Endothelial cell of umbilical vein (primary cell): ENCODE measurements at regions not wholly inside any gene's neighbourhood (a gene's known extent, or its start where the extent isn't known, plus 50 kb on each side); places are given as distances from the start of the nearest gene placed in this dataset.

Experiments
- BruUV-seq: library from RNA; stranded (reverse); fragments of 400-500 nt; replicated peaks from 2 replicates; lab custom pipeline; 2021; lab: Mats Ljungman, UMichigan
- CTCF ChIA-PET: fragments of 300-600, 350-600 bp; sonication (Branson Sonifier 250); formaldehyde crosslinking; loops from one replicate; lab custom pipeline; 2021; ENCODE audit warnings: antibody characterized with exemption, inconsistent platforms; lab: Charles Lee
- POLR2A ChIA-PET: fragments of 300-600, 350-600 bp; sonication (Branson Sonifier 250); formaldehyde crosslinking; loops from one replicate; lab custom pipeline; 2021; ENCODE audit warnings: antibody characterized with exemption, inconsistent platforms; lab: Charles Lee
- DNase-seq: peaks from one replicate; pipeline ENCODE4 v3.0.0-alpha.2; 2011; ENCODE audit warnings: low read depth, low spot score
- FAIRE-seq: peaks from 2 replicates; lab custom pipeline; 2011; peaks lifted over from hg19 to GRCh38; lab: Jason Lieb, UNC
- H2AFZ ChIP-seq: 2 replicates; pipeline ENCODE4 v1.6.0; 2012; ENCODE audit warnings: low read depth, low read length, control low read depth, inconsistent platforms
- H3K27ac ChIP-seq: 2 replicates; pipeline ENCODE4 v1.5.1; 2011; ENCODE audit warnings: low read depth, mild to moderate bottlenecking, control low read depth, low read length, moderate library complexity; ENCODE audit not compliant: insufficient read depth
- H3K27me3 ChIP-seq, 2 experiments: 2 replicates each; pipeline versions ENCODE4 v1.6.0 to v1.6.1; 2011; ENCODE audit warnings: low read length in 2 of 2, mixed read lengths in 1 of 2; ENCODE audit not compliant: control insufficient read depth in 2 of 2, insufficient read depth in 2 of 2
- H3K36me3 ChIP-seq, 2 experiments: 2 replicates in 1 of 2; 3 replicates in 1 of 2; pipeline ENCODE4 v1.5.1; 2011; ENCODE audit warnings: low read length in 2 of 2, mild to moderate bottlenecking in 1 of 2, moderate library complexity in 1 of 2; ENCODE audit not compliant: control insufficient read depth in 2 of 2, insufficient read depth in 2 of 2; ENCODE audit errors: extremely low read depth in 1 of 2
- H3K4me1 ChIP-seq: 3 replicates; pipeline ENCODE4 v1.5.1; 2011; ENCODE audit warnings: mild to moderate bottlenecking, low read length; ENCODE audit not compliant: control insufficient read depth, insufficient read depth; ENCODE audit errors: extremely low read depth
- H3K4me2 ChIP-seq: 2 replicates; pipeline ENCODE4 v1.6.1; 2011; ENCODE audit warnings: low read length, control low read depth, mixed read lengths; ENCODE audit not compliant: insufficient read depth
- H3K4me3 ChIP-seq, 3 experiments: fragments of 200-600 bp in 1 of 3; sonication (generic), shearing (Covaris generic) in 1 of 3; replicated peaks in 1 of 3; 2 replicates each; pipeline ENCODE4 v1.5.1; 2011 to 2016; ENCODE audit warnings: control low read depth in 3 of 3, low read length in 3 of 3, mild to moderate bottlenecking in 2 of 3, inconsistent platforms in 1 of 3, low read depth in 1 of 3, moderate library complexity in 1 of 3; ENCODE audit not compliant: insufficient read depth in 1 of 3
- H3K79me2 ChIP-seq: 2 replicates; pipeline ENCODE4 v1.6.0; 2012; ENCODE audit warnings: low read length, inconsistent platforms; ENCODE audit not compliant: control insufficient read depth, insufficient read depth
- H3K9ac ChIP-seq: replicated peaks from 2 replicates; pipeline ENCODE3; 2011; ENCODE audit warnings: low read length, control low read depth; ENCODE audit not compliant: insufficient read depth; ENCODE audit errors: extremely low read depth
- H3K9me1 ChIP-seq: replicated peaks from 3 replicates; pipeline ENCODE4 v1.6.0; 2011; ENCODE audit warnings: mild to moderate bottlenecking, low read length; ENCODE audit not compliant: control insufficient read depth, insufficient read depth; ENCODE audit errors: extremely low read depth
- H3K9me3 ChIP-seq: replicated peaks from 2 replicates; pipeline ENCODE4 v1.5.1; 2012; ENCODE audit warnings: low read length, inconsistent platforms; ENCODE audit not compliant: control insufficient read depth, insufficient read depth
- H4K20me1 ChIP-seq: replicated peaks from 2 replicates; pipeline ENCODE3; 2011; ENCODE audit warnings: mild to moderate bottlenecking, low read length; ENCODE audit not compliant: control insufficient read depth, insufficient read depth; ENCODE audit errors: extremely low read depth
- CTCF ChIP-seq, 2 donors: IDR thresholded peaks; 1 replicate in 1 of 2; 2 replicates in 1 of 2; pipeline ENCODE4 v1.5.1; 2011; ENCODE audit warnings: low read length in 2 of 2, mild to moderate bottlenecking in 2 of 2, moderate library complexity in 2 of 2, control low read depth in 1 of 2, inconsistent platforms in 1 of 2, low read depth in 1 of 2; ENCODE audit not compliant: insufficient read depth in 1 of 2; ENCODE audit errors: extremely low read depth in 1 of 2
- EZH2 ChIP-seq: IDR thresholded peaks from 2 replicates; pipeline ENCODE4 v1.6.1; 2012; ENCODE audit warnings: borderline replicate concordance, low read depth, mild to moderate bottlenecking, moderate library complexity, low read length, inconsistent platforms; ENCODE audit not compliant: severe bottlenecking
- FOS ChIP-seq: IDR thresholded peaks from 2 replicates; pipeline ENCODE4 v1.6.1; 2011; ENCODE audit warnings: mild to moderate bottlenecking, low read length, moderate library complexity, borderline replicate concordance; ENCODE audit not compliant: insufficient read depth
- GATA2 ChIP-seq: IDR thresholded peaks from 2 replicates; pipeline ENCODE4 v1.7.0; 2011; ENCODE audit warnings: low read depth, mild to moderate bottlenecking, moderate library complexity, mixed read lengths, low read length; ENCODE audit not compliant: insufficient read length, insufficient read depth
- JUN ChIP-seq: IDR thresholded peaks from 2 replicates; pipeline ENCODE4 v1.6.1; 2011; ENCODE audit warnings: borderline replicate concordance, low read depth; ENCODE audit not compliant: insufficient read length, insufficient read depth
- MAX ChIP-seq: IDR thresholded peaks from 2 replicates; pipeline ENCODE4 v1.6.1; 2011; ENCODE audit not compliant: insufficient read depth, insufficient read length
- MYC ChIP-seq: IDR thresholded peaks from one replicate; pipeline ENCODE4 v1.6.1; 2011; ENCODE audit warnings: mild to moderate bottlenecking, low read depth, low read length
- POLR2A ChIP-seq: IDR thresholded peaks from 2 replicates; pipeline ENCODE4 v1.6.1; 2012; ENCODE audit warnings: low read depth, mild to moderate bottlenecking, control low read depth, low read length
- POLR2AphosphoS5 ChIP-seq: IDR thresholded peaks from 2 replicates; pipeline ENCODE4 v1.6.1; 2012; ENCODE audit warnings: low read depth, mild to moderate bottlenecking, control low read depth, low read length, moderate library complexity; ENCODE audit not compliant: insufficient read depth
- dilution Hi-C: fragments of 300-500 bp; cut with MboI; formaldehyde crosslinking; loops from one replicate; pipeline ENCODE4 v1.15.0; 2019; ENCODE audit warnings: low sequenced_read_pairs; ENCODE audit not compliant: extremely low pct_ligation_motif_present
- intact Hi-C: fragments of 100-400 bp; cut with micrococcal nuclease; formaldehyde crosslinking; loops from one replicate; pipeline ENCODE4 v1.10.0; 2022

- Histone ChIP-seq H3K4me3 (no peak overlapping the region), H3K36me3 (no peaks in the 10 kb centered on the region), H3K4me1 (no peaks in the 10 kb centered on the region), H3K27ac (no peak overlapping the region), H3K9me1 (no peaks in the 10 kb centered on the region), H4K20me1 (no peaks in the 10 kb centered on the region), H2AFZ (no peak overlapping the region), H3K9me3 (no peaks in the 10 kb centered on the region), H3K79me2 (no peaks in the 10 kb centered on the region), H3K4me2 (no peak overlapping the region), H3K27me3 (peaks cover 0 to 4% of the 10 kb centered on the region in 2 experiments), H3K9ac (no peak overlapping the region)
- dilution Hi-C loops, result no loop called here
- peak; percentile 56 for DNase-seq
- intact Hi-C loops, result loop anchor here (1.0 kb wide), 6 partner anchors 225 to 541 kb away; no protein-coding TSS in a partner anchor
- TF ChIP-seq POLR2AphosphoS5 (no peak), GATA2 (no peak), MYC (no peak), EZH2 (no peak), MAX (peak; percentile 82), FOS (no peak), JUN (no peak), POLR2A (no peak), CTCF (IDR thresholded peaks at IDR 0.05; ENCODE audit: extremely low read depth in 1 of 2, insufficient read depth in 1 of 2, low read depth in 1 of 2, low read length in 2 of 2) (peak; percentile 46 to 63)
- BruUV-seq, result no TSS peak
- peak; percentile 21 for FAIRE-seq
- CTCF ChIA-PET, result interaction anchor here (0.6 to 5.1 kb wide), 24 partner anchors 10 to 546 kb away, joined by 3 to 76 read pairs (median 5); no protein-coding TSS in a partner anchor
- POLR2A ChIA-PET, result no interaction called here
These were observed 386.6 kb downstream of the SH2D4B start for GRCh38 chr10:80924063-80924952.
